H1 (cell line): ENCODE measurements at regions not wholly inside any gene's neighbourhood (a gene's known extent, or its start where the extent isn't known, plus 50 kb on each side); places are given as distances from the start of the nearest gene placed in this dataset.

Source experiments
- BRCA1 ChIP-seq: IDR thresholded peaks from 2 replicates; pipeline ENCODE4 v1.6.1; 2012; ENCODE audit warnings: low read depth, low read length, improper control_type of control experiment
- FOSL1 ChIP-seq: IDR thresholded peaks from 2 replicates; pipeline ENCODE4 v1.6.1; 2011; ENCODE audit warnings: mild to moderate bottlenecking, low read depth, low read length, moderate library complexity; ENCODE audit not compliant: insufficient read depth
- KDM4A ChIP-seq: IDR thresholded peaks from one replicate; pipeline ENCODE4 v1.7.1; 2012; ENCODE audit warnings: low read depth, mild to moderate bottlenecking, moderate library complexity, low read length, inconsistent platforms; ENCODE audit not compliant: severe bottlenecking
- SIN3A ChIP-seq, 2 experiments: IDR thresholded peaks in 1 of 2; conservative IDR thresholded peaks in 1 of 2; 2 replicates each; pipeline ENCODE4 v1.6.1; 2011 to 2012; ENCODE audit warnings: low read length in 2 of 2, improper control_type of control experiment in 1 of 2, low read depth in 1 of 2, mild to moderate bottlenecking in 1 of 2
- SP1 ChIP-seq: IDR thresholded peaks from 2 replicates; pipeline ENCODE4 v1.6.1; 2011; ENCODE audit warnings: low read depth, low read length
- TF ChIP-seq, protein P1 (sequence below): IDR thresholded peaks from 2 replicates; pipeline ENCODE4 v1.6.1; 2011; ENCODE audit warnings: low read length, improper control_type of control experiment

DNA sequence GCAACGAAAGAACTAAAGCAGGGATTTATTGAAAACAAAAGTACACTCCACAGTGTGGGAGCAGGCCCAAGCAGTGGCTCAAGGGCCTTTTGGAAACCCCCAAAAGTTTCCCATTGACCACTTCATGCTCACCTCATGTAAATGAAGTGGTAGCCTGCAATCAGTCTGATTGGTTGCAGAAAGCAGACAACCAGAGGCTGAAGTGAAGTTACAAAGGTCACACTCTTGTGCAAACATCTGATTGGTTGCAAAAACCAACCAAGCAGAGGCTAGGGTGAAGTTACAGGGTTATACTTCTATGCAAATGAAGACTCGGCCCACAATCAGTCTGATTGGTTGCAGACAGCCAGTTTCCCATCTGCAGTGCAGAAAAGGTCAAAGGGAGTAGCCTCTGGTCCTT lies 258.0 kb downstream of the YTHDC2 start (continued):
- TF ChIP-seq, protein P1, sequence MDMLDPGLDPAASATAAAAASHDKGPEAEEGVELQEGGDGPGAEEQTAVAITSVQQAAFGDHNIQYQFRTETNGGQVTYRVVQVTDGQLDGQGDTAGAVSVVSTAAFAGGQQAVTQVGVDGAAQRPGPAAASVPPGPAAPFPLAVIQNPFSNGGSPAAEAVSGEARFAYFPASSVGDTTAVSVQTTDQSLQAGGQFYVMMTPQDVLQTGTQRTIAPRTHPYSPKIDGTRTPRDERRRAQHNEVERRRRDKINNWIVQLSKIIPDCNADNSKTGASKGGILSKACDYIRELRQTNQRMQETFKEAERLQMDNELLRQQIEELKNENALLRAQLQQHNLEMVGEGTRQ, result no peak
- TF ChIP-seq SIN3A (conservative IDR thresholded peaks at IDR 0.05 in 1 of 2, IDR thresholded peaks at IDR 0.05 in 1 of 2; ENCODE audit: low read depth in 1 of 2, low read length in 2 of 2) (no peak), BRCA1 (no peak), KDM4A (no peak), FOSL1 (no peak), SP1 (no peak)
